ENCODE measurements at regions not wholly inside any gene's neighbourhood (a gene's known extent, or its start where the extent isn't known, plus 50 kb on each side); places are given as distances from the start of the nearest gene placed in this dataset.

DNA sequence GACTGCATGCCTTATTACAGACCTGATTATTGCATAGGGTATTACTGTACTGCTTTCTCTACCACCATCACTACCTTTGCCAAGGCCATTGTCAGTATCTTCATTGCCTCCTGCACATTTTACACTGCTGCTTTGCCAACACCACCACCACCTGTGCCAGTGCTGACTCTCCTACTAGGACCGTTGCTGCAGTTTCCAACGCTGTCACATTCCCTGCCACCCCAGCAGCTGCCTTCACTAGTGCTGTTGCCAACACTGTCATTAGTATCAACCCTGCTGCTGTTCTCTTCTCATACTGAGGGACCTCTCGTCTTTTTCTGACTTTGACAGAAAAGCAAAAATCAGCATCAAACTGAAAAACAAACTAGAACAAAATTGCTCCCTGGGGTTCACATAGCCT is 394.9 kb upstream of the B3GALT2 start:
- Histone ChIP-seq H3K4me3 (ENCODE audit: low read length) (no peak overlapping the region), H3F3A (ENCODE audit: control insufficient read depth, insufficient read depth) (no peaks in the 10 kb centered on the region), H3K4me2 (ENCODE audit: low read length) (no peak overlapping the region), H3K4me1 (ENCODE audit: control insufficient read depth, low read length) (no peaks in the 10 kb centered on the region), H3K27ac (ENCODE audit: low read depth, low read length) (no peak overlapping the region), H3K79me2 (ENCODE audit: control insufficient read depth, low read length) (no peaks in the 10 kb centered on the region), H3K36me3 (ENCODE audit: control insufficient read depth, low read length) (no peaks in the 10 kb centered on the region), H4K20me1 (ENCODE audit: control insufficient read depth, insufficient read depth, low read depth, low read length) (no peaks in the 10 kb centered on the region), H3K27me3 (ENCODE audit: control insufficient read depth, low read length) (no peaks in the 10 kb centered on the region), H3K9me2 (replicated peaks; ENCODE audit: control insufficient read depth, low read length) (no peaks in the 10 kb centered on the region), H3K9me3 (ENCODE audit: control insufficient read depth, insufficient read depth, low read length) (peaks cover 3% of the 10 kb centered on the region; the same call in 1 of the 2 replicates)
- TF ChIP-seq, protein P1, sequence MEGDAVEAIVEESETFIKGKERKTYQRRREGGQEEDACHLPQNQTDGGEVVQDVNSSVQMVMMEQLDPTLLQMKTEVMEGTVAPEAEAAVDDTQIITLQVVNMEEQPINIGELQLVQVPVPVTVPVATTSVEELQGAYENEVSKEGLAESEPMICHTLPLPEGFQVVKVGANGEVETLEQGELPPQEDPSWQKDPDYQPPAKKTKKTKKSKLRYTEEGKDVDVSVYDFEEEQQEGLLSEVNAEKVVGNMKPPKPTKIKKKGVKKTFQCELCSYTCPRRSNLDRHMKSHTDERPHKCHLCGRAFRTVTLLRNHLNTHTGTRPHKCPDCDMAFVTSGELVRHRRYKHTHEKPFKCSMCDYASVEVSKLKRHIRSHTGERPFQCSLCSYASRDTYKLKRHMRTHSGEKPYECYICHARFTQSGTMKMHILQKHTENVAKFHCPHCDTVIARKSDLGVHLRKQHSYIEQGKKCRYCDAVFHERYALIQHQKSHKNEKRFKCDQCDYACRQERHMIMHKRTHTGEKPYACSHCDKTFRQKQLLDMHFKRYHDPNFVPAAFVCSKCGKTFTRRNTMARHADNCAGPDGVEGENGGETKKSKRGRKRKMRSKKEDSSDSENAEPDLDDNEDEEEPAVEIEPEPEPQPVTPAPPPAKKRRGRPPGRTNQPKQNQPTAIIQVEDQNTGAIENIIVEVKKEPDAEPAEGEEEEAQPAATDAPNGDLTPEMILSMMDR (IDR thresholded peaks at IDR 0.05; ENCODE audit: low read depth, low read length, poor library complexity, severe bottlenecking): no peak
- TF ChIP-seq EZH2phosphoT487 (IDR thresholded peaks at IDR 0.05; ENCODE audit: borderline replicate concordance, low read length): no peak

DNA sequence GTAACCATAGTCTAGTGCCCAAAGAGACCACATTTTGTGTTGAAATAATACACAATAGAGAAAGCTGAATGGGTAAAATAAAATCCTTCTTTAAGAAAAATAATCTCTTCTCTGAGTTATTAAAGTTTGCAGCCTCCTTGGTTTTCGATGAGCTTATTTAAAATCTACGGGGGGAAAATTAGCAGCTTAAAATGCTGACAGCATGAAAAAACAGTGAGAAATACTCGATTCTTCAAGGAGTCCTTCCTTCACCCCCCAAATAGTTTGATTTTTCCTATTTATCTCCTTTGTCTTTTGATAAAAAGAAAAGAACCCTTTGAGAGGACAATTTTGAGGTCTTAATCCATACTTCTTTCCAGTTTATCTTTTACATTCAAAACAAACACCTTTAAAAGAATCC is 394.0 kb upstream of the B3GALT2 start:
- Histone ChIP-seq H3K4me1 (ENCODE audit: control insufficient read depth, low read length) (no peaks in the 10 kb centered on the region), H3K4me2 (ENCODE audit: low read length) (no peak overlapping the region), H3K27ac (ENCODE audit: low read depth, low read length) (no peak overlapping the region), H4K20me1 (ENCODE audit: control insufficient read depth, insufficient read depth, low read depth, low read length) (no peaks in the 10 kb centered on the region), H3K4me3 (ENCODE audit: low read length) (no peak overlapping the region), H3K9me2 (replicated peaks; ENCODE audit: control insufficient read depth, low read length) (no peaks in the 10 kb centered on the region), H3K27me3 (ENCODE audit: control insufficient read depth, low read length) (no peaks in the 10 kb centered on the region), H3K79me2 (ENCODE audit: control insufficient read depth, low read length) (no peaks in the 10 kb centered on the region), H3K9me3 (ENCODE audit: control insufficient read depth, insufficient read depth, low read length) (peaks cover 3% of the 10 kb centered on the region; the same call in 1 of the 2 replicates), H3F3A (ENCODE audit: control insufficient read depth, insufficient read depth) (no peaks in the 10 kb centered on the region), H3K36me3 (ENCODE audit: control insufficient read depth, low read length) (no peaks in the 10 kb centered on the region)
- no peak for TF ChIP-seq EZH2phosphoT487 (IDR thresholded peaks at IDR 0.05; ENCODE audit: borderline replicate concordance, low read length)
- TF ChIP-seq, protein P1 (IDR thresholded peaks at IDR 0.05; ENCODE audit: low read depth, low read length, poor library complexity, severe bottlenecking): no peak

DNA sequence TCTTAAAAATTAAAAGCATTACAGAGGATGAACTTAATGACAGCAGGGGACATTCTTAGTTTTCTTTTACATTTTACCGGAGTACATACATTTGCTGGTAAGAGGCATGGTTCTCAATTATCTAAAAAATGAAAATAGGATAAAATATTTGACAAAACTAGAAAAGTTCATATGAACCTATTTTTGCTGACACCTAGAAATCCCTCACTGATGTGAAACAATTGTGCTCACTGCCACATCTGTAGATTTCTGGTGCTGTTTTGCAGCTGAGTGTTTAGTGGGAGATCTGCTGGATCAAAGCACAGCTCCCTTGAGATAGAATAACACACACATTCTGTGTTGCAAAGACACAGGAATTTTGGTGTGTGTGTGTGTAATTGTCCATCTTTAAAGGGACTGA is 392.9 kb upstream of the B3GALT2 start:
- H3K4me2 ChIP-seq (ENCODE audit: low read length): no peak overlapping the region
- peaks cover 3% of the 10 kb centered on the region; the same call in 1 of the 2 replicates for H3K9me3 ChIP-seq (ENCODE audit: control insufficient read depth, insufficient read depth, low read length)
- no peak overlapping the region for H3K27ac ChIP-seq (ENCODE audit: low read depth, low read length)
- no peaks in the 10 kb centered on the region for H3F3A ChIP-seq (ENCODE audit: control insufficient read depth, insufficient read depth)
- TF ChIP-seq EZH2phosphoT487 (IDR thresholded peaks at IDR 0.05; ENCODE audit: borderline replicate concordance, low read length): no peak
- TF ChIP-seq, protein P1 (IDR thresholded peaks at IDR 0.05; ENCODE audit: low read depth, low read length, poor library complexity, severe bottlenecking): no peak
- no peak overlapping the region for H3K4me3 ChIP-seq (ENCODE audit: low read length)
- no peaks in the 10 kb centered on the region for H3K79me2 ChIP-seq (ENCODE audit: control insufficient read depth, low read length)
- no peaks in the 10 kb centered on the region for H3K9me2 ChIP-seq (replicated peaks; ENCODE audit: control insufficient read depth, low read length)
- H3K36me3 ChIP-seq (ENCODE audit: control insufficient read depth, low read length): no peaks in the 10 kb centered on the region
- no peaks in the 10 kb centered on the region for H4K20me1 ChIP-seq (ENCODE audit: control insufficient read depth, insufficient read depth, low read depth, low read length)
- H3K27me3 ChIP-seq (ENCODE audit: control insufficient read depth, low read length): no peaks in the 10 kb centered on the region
- H3K4me1 ChIP-seq (ENCODE audit: control insufficient read depth, low read length): no peaks in the 10 kb centered on the region
